GM20000 (cell line): ENCODE measurements at regions not wholly inside any gene's neighbourhood (a gene's known extent, or its start where the extent isn't known, plus 50 kb on each side); places are given as distances from the start of the nearest gene placed in this dataset.
"Not testable (repeated sequence)": the region's sequence is repeated elsewhere in the genome, so short reads cannot be mapped to it uniquely, and the experiment has no call there.

Experiments used
- DNase-seq: peaks from one replicate; pipeline ENCODE4 v3.0.0; 2012; ENCODE audit warnings: low spot score
- TF ChIP-seq, protein P1 (sequence below): IDR thresholded peaks from 2 replicates; pipeline ENCODE4 v1.5.1; 2012; ENCODE audit warnings: mild to moderate bottlenecking, control low read depth; ENCODE audit errors: extremely low read depth, missing control alignments

DNA sequence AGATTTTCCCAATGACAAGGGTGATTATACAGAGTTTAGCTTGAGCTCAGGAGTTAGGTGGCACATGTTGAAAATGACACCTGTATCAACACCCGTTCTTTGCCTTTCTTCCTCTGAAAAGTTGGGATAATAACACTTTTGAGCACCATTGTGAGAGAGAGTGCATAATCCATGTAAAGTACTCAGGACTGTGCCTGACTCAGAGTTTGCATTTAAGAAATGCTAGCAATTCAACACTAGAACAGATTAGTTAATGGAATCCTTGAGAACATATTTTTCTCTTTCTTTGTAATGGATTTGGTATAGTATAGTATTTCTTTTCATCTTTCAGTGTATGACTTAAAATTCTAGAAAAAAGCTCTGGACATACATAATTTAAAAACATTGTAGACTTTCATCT, 449.2 kb downstream of the GJA1 start:
- TF ChIP-seq, protein P1, sequence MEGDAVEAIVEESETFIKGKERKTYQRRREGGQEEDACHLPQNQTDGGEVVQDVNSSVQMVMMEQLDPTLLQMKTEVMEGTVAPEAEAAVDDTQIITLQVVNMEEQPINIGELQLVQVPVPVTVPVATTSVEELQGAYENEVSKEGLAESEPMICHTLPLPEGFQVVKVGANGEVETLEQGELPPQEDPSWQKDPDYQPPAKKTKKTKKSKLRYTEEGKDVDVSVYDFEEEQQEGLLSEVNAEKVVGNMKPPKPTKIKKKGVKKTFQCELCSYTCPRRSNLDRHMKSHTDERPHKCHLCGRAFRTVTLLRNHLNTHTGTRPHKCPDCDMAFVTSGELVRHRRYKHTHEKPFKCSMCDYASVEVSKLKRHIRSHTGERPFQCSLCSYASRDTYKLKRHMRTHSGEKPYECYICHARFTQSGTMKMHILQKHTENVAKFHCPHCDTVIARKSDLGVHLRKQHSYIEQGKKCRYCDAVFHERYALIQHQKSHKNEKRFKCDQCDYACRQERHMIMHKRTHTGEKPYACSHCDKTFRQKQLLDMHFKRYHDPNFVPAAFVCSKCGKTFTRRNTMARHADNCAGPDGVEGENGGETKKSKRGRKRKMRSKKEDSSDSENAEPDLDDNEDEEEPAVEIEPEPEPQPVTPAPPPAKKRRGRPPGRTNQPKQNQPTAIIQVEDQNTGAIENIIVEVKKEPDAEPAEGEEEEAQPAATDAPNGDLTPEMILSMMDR, result no peak
- no peak for DNase-seq

- no peak for DNase-seq
Measured at GRCh38 chr6:121885399-121886152, 450.1 kb downstream of the GJA1 start.

GRCh38 chr6:121886223-121886830, 450.9 kb downstream of the GJA1 start:
- DNase-seq, result no peak
- TF ChIP-seq, protein P1, result no peak

More at GRCh38 chr6:121885399-121886152, 450.1 kb downstream of the GJA1 start:
- TF ChIP-seq, protein P1, result no peak

- TF ChIP-seq, protein P1, result no peak
Measured at GRCh38 chr6:121887724-121888123, 452.3 kb downstream of the GJA1 start.

GRCh38 chr6:121890307-121890910, 455.0 kb downstream of the GJA1 start:
- TF ChIP-seq, protein P1, result no peak
- DNase-seq, result no peak

More at GRCh38 chr6:121887724-121888123, 452.3 kb downstream of the GJA1 start:
- no peak for DNase-seq

GRCh38 chr6:121895731-121896130, 460.3 kb downstream of the GJA1 start:
- DNase-seq, result not testable (repeated sequence)

- DNase-seq, result no peak
- TF ChIP-seq, protein P1, result no peak
Measured at GRCh38 chr6:121896363-121896762, 460.9 kb downstream of the GJA1 start.
